ENCODE measurements at regions not wholly inside any gene's neighbourhood (a gene's known extent, or its start where the extent isn't known, plus 50 kb on each side); places are given as distances from the start of the nearest gene placed in this dataset.

DNA sequence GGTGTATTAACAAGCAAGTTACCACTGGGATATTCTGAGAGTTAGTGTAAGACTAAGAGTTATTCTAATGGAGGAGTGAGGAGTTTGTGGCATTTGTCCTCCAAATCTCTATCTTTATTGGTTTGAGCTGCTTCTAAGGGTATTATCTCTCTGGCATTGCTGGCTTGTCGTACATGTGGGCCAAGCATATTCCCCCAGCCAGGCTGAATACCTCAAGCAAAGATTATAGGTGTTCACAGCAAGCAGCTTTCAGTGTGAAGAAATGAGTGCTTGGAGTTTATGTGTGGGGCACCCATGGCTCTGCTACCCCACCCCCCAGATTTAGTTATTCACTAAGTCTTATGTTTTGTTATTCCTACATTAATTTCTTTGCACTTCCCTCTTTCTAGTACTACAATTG is 193.6 kb upstream of the FANCL start:
- Histone ChIP-seq H3K36me3 (no peaks in the 10 kb centered on the region), H3K9me3 (ENCODE audit: low read depth) (no peaks in the 10 kb centered on the region), H3K4me3 (no peak overlapping the region), H3K4me1 (ENCODE audit: low read depth) (peaks cover 12% of the 10 kb centered on the region), H3K27ac (no peak overlapping the region), H3K27me3 (no peaks in the 10 kb centered on the region)
- no peak for DNase-seq (ENCODE audit: low read depth in 1 of 2, low spot score in 1 of 2)
- TF ChIP-seq, protein P1, sequence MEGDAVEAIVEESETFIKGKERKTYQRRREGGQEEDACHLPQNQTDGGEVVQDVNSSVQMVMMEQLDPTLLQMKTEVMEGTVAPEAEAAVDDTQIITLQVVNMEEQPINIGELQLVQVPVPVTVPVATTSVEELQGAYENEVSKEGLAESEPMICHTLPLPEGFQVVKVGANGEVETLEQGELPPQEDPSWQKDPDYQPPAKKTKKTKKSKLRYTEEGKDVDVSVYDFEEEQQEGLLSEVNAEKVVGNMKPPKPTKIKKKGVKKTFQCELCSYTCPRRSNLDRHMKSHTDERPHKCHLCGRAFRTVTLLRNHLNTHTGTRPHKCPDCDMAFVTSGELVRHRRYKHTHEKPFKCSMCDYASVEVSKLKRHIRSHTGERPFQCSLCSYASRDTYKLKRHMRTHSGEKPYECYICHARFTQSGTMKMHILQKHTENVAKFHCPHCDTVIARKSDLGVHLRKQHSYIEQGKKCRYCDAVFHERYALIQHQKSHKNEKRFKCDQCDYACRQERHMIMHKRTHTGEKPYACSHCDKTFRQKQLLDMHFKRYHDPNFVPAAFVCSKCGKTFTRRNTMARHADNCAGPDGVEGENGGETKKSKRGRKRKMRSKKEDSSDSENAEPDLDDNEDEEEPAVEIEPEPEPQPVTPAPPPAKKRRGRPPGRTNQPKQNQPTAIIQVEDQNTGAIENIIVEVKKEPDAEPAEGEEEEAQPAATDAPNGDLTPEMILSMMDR (IDR thresholded peaks at IDR 0.05; ENCODE audit: low read depth, low read length), result no peak

DNA sequence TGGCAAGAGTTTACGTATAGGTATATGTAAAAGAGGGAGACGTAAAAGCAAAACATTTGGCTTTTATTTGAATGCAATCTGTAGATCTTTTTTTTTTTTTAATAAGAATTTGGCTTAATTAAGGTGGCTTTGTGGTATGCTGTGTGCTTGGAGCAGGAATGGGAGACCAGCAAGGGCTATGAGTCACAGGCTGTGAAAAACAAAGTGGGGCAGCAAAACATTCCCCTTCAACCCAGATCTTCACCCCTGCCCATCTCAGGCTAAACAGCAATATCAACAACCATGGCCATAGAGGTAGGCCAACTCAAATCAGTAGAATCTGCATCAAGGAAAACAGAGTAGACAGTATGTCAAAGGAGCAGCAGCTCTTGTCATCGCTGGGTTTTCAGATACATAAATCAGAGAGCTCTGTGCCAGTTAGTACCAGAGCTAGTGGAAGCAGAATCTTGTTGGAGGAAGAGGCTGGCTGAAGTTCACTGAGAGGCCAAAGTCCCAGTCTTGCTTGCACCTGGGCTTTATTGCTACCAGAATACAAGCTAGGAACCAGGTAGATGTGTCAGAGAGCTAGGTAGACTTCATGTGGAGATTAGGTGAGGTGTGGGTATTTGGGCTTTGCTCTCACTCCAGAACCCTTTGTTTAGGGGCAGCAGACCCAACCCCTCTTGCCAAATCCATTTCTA is 191.5 kb upstream of the FANCL start:
- Histone ChIP-seq H3K36me3 (no peaks in the 10 kb centered on the region), H3K27ac (no peak overlapping the region), H3K4me3 (no peak overlapping the region), H3K9me3 (ENCODE audit: low read depth) (no peaks in the 10 kb centered on the region), H3K4me1 (ENCODE audit: low read depth) (peaks cover 12% of the 10 kb centered on the region), H3K27me3 (no peaks in the 10 kb centered on the region)
- TF ChIP-seq, protein P1 (IDR thresholded peaks at IDR 0.05; ENCODE audit: low read depth, low read length), result no peak
- DNase-seq (ENCODE audit: low read depth in 1 of 2, low spot score in 1 of 2), result no peak

DNA sequence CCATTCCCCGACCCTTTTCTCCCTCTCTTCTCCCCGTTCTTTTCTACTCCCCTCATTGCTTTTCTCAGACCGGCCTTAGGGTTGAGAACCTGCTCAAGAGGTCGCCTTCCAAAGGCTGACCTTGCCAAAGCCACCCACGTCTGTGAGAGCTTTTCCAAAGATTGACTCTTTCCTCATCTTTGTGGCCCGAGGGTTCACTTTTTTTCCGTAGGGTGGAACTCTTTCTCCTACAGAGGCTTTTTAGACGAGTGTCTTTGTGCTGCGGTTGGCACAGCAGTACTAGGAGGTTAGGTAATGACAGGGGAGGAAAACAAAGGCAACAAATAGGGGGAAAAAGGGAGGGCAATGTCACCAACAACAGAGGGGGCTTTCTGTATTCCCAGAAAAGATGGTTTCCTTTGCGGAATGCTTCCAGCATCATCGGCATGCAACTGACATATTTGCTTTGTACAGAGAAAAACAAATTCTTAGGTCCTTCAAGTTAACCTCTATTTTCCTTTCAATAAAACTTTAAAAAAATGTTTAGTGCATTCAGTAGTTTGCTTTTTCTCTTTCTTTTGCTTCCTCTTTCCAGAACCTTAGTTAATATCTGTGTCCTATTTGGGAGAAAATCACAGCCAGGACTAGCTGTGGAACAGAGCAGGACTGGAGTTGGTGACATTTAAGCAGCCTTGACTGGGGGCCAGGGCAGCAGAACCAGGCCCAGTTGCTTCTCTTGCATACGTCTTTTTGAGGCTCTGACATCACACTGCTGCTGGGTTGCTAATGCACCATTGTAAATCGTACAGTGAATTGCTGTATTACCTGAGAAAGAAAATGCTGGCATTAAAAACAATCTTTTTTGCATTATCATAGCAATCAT is 188.1 kb upstream of the FANCL start:
- no peaks in the 10 kb centered on the region for H3K27me3 ChIP-seq
- DNase-seq (ENCODE audit: low read depth in 1 of 2, low spot score in 1 of 2), result no peak
- peak overlapping the region; percentile 52 for H3K27ac ChIP-seq
- peak overlapping the region; percentile 51 for H3K4me3 ChIP-seq
- peaks cover 12% of the 10 kb centered on the region for H3K4me1 ChIP-seq (ENCODE audit: low read depth)
- TF ChIP-seq, protein P1 (IDR thresholded peaks at IDR 0.05; ENCODE audit: low read depth, low read length), result no peak
- H3K9me3 ChIP-seq (ENCODE audit: low read depth), result no peaks in the 10 kb centered on the region
- H3K36me3 ChIP-seq, result no peaks in the 10 kb centered on the region

DNA sequence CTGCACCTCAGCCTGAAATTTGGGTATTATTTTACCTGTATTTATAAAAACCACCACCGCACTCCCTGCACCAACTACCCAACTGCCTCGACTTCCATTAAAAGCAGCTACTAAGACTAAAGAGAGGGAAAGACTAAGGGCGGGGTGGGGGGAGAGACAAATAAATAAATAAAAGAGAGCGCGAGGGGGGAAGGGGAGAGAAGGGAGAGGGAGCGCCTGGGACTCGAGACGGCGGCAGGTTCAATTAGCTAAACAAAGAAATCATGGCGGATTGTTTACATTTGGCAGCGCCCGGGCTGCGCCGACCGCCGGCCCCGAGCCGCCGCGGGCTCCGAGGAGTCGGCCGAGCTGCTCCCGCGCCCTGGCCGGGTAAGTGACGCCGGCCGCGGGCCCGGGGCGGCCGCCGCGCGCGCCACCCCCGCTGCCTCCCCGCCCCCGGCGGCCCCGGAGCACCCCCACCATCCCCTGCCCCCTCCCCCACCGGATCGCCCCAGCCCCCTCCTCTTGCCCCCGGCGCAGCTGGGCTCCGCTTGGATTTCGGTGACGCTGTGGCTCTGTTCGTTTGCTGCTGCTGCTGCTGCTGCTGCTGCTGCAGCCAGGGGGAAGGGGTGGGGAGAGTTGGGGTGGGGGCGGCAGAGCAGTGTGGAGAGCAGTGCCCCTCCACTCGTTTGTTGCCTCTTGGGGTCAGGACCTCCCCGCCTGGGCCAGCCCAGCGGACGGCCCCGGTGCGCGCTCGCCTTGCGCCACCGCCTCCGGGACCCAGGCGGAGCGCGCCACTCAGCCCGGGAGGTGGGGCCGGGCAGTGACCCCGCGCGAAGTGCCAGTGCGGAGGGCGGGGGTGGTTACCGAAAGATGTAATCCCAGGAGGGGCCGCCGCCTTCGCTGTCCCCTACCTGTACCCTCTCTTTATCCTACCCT is 187.2 kb upstream of the FANCL start:
- H3K4me1 ChIP-seq (ENCODE audit: low read depth), result peaks cover 12% of the 10 kb centered on the region
- no peaks in the 10 kb centered on the region for H3K36me3 ChIP-seq
- no peaks in the 10 kb centered on the region for H3K27me3 ChIP-seq
- TF ChIP-seq, protein P1 (IDR thresholded peaks at IDR 0.05; ENCODE audit: low read depth, low read length), result no peak
- H3K4me3 ChIP-seq, result peak overlapping the region; percentile 51
- no peaks in the 10 kb centered on the region for H3K9me3 ChIP-seq (ENCODE audit: low read depth)
- peak overlapping the region; percentile 63 for H3K27ac ChIP-seq
- DNase-seq (ENCODE audit: low read depth in 1 of 2, low spot score in 1 of 2), result peak; percentile 25 to 75

GRCh38 chr2:58427572-58428095 is 186.5 kb upstream of the FANCL start:
- Histone ChIP-seq H3K27ac (peak overlapping the region; percentile 63), H3K27me3 (no peaks in the 10 kb centered on the region), H3K36me3 (no peaks in the 10 kb centered on the region), H3K4me3 (peak overlapping the region; percentile 51), H3K9me3 (ENCODE audit: low read depth) (no peaks in the 10 kb centered on the region), H3K4me1 (ENCODE audit: low read depth) (peaks cover 9% of the 10 kb centered on the region)
- peak; percentile 38 to 78 for DNase-seq (ENCODE audit: low read depth in 1 of 2, low spot score in 1 of 2)
- TF ChIP-seq, protein P1 (IDR thresholded peaks at IDR 0.05; ENCODE audit: low read depth, low read length), result no peak
